HCT116 (cell line): ENCODE measurements at regions not wholly inside any gene's neighbourhood (a gene's known extent, or its start where the extent isn't known, plus 50 kb on each side); places are given as distances from the start of the nearest gene placed in this dataset.

Experiments used
- ATAC-seq: fragments of 200-7000 bp; cut with Tn5 transposase; 2 replicates; pipeline ENCODE4 v1.9.1; 2020; ENCODE audit warnings: mild to moderate bottlenecking, moderate library complexity
- BruUV-seq: library from RNA; stranded (reverse); fragments of 400-500 nt; replicated peaks from 2 replicates; lab custom pipeline; 2021; lab: Mats Ljungman, UMichigan
- CTCF ChIA-PET: fragments of 300-600 bp; sonication (Branson Sonifier 250); formaldehyde crosslinking; loops from one replicate; lab custom pipeline; 2021; ENCODE audit warnings: antibody characterized with exemption; lab: Charles Lee
- POLR2A ChIA-PET: fragments of 300-600, 350-600 bp; sonication (Branson Sonifier 250); formaldehyde crosslinking; loops from one replicate; lab custom pipeline; 2021; ENCODE audit warnings: antibody characterized with exemption; lab: Charles Lee
- RAD21 ChIA-PET, 2 experiments: fragments of 300-600 bp; sonication (Branson Sonifier 250); formaldehyde crosslinking; loops; one replicate each; lab custom pipeline; 2023; ENCODE audit warnings: low total read pairs in 2 of 2; ENCODE audit not compliant: uncharacterized antibody in 2 of 2, unreplicated experiment in 2 of 2, low non-redundant PET in 1 of 2; lab: Charles Lee
- DNase-seq: peaks from one replicate; pipeline ENCODE4 v3.0.0-alpha.2; 2010; ENCODE audit warnings: low read depth, low spot score
- H2AFZ ChIP-seq: fragments of 200-600 bp; shearing (Covaris generic), sonication (generic); 2 replicates; pipeline ENCODE4 v1.6.1; 2017; ENCODE audit warnings: low read depth, mixed run types, mixed read lengths, antibody characterized with exemption, low read length; ENCODE audit not compliant: poor library complexity, severe bottlenecking
- H3K27ac ChIP-seq: 2 replicates; pipeline ENCODE4 v1.5.1; 2012; ENCODE audit warnings: low read depth, low read length
- H3K27me3 ChIP-seq: fragments of 200-600 bp; sonication (generic); 2 replicates; pipeline ENCODE4 v1.6.1; 2016; ENCODE audit warnings: mixed run types, low read length, mixed read lengths; ENCODE audit not compliant: insufficient read depth
- H3K36me3 ChIP-seq, 2 experiments: fragments of 200-500 bp in 1 of 2; fragments of 200-600 bp in 1 of 2; sonication (Bioruptor generic) in 1 of 2; sonication (generic) in 1 of 2; 2 replicates each; pipeline versions ENCODE4 v1.5.1 to v1.6.1; 2014 to 2016; ENCODE audit warnings: low read length in 2 of 2, inconsistent platforms in 1 of 2, mixed read lengths in 1 of 2, mixed run types in 1 of 2; ENCODE audit not compliant: insufficient read depth in 2 of 2, control insufficient read depth in 1 of 2
- H3K4me1 ChIP-seq, 2 experiments: fragments of 200-600 bp in 1 of 2; sonication (generic) in 1 of 2; 2 replicates each; pipeline versions ENCODE4 v1.5.1 to v1.6.1; 2012 to 2017; ENCODE audit warnings: low read length in 2 of 2, inconsistent platforms in 1 of 2, mild to moderate bottlenecking in 1 of 2, mixed read lengths in 1 of 2, mixed run types in 1 of 2, moderate library complexity in 1 of 2; ENCODE audit not compliant: insufficient read depth in 2 of 2, control insufficient read depth in 1 of 2
- H3K4me2 ChIP-seq: fragments of 200-600 bp; sonication (generic); 2 replicates; pipeline ENCODE4 v1.6.1; 2017; ENCODE audit warnings: mixed run types, low read length, mixed read lengths
- H3K4me3 ChIP-seq, 2 experiments: fragments of 200-600 bp in 1 of 2; sonication (generic) in 1 of 2; replicated peaks in 1 of 2; 2 replicates each; pipeline ENCODE4 v1.5.1; 2011 to 2016; ENCODE audit warnings: low read length in 2 of 2, control low read depth in 1 of 2, low read depth in 1 of 2, mild to moderate bottlenecking in 1 of 2, mixed read lengths in 1 of 2, mixed run types in 1 of 2
- H3K79me2 ChIP-seq: fragments of 200-600 bp; sonication (generic); 2 replicates; pipeline ENCODE4 v1.6.1; 2017; ENCODE audit warnings: mild to moderate bottlenecking, mixed run types, low read length, moderate library complexity, mixed read lengths; ENCODE audit not compliant: insufficient read depth
- H3K9ac ChIP-seq: fragments of 200-600 bp; sonication (generic); 2 replicates; pipeline ENCODE4 v1.6.1; 2016; ENCODE audit warnings: low read length, mixed read lengths
- H3K9me2 ChIP-seq: fragments of 200-600 bp; sonication (generic), shearing (Covaris generic); 2 replicates; pipeline ENCODE4 v1.6.1; 2017; ENCODE audit warnings: mixed run types, mild to moderate bottlenecking, moderate library complexity; ENCODE audit not compliant: insufficient read depth
- H3K9me3 ChIP-seq, 2 experiments: fragments of 200-500 bp in 1 of 2; fragments of 200-600 bp in 1 of 2; sonication (Bioruptor generic) in 1 of 2; sonication (generic) in 1 of 2; 2 replicates each; pipeline ENCODE4 v1.6.1; 2014 to 2017; ENCODE audit warnings: low read length in 2 of 2, mixed read lengths in 2 of 2, inconsistent platforms in 1 of 2, low read depth in 1 of 2, mild to moderate bottlenecking in 1 of 2, mixed run types in 1 of 2, moderate library complexity in 1 of 2; ENCODE audit not compliant: control insufficient read depth in 1 of 2, insufficient read depth in 1 of 2
- H4K20me1 ChIP-seq: fragments of 200-600 bp; sonication (generic), shearing (Covaris generic); 2 replicates; pipeline ENCODE4 v1.6.1; 2017; ENCODE audit warnings: mixed run types, mild to moderate bottlenecking, moderate library complexity; ENCODE audit not compliant: insufficient read depth
- ATF3 ChIP-seq: IDR thresholded peaks from 2 replicates; pipeline ENCODE4 v1.6.1; 2012
- CBX3 ChIP-seq: IDR thresholded peaks from 2 replicates; pipeline ENCODE4 v1.6.1; 2012; ENCODE audit warnings: low read depth
- CEBPB ChIP-seq: IDR thresholded peaks from 2 replicates; pipeline ENCODE4 v1.6.1; 2012; ENCODE audit warnings: low read depth
- EGR1 ChIP-seq: IDR thresholded peaks from 2 replicates; pipeline ENCODE4 v1.6.1; 2012; ENCODE audit warnings: low read depth
- EZH2 ChIP-seq: fragments of 200-600 bp; sonication (generic); IDR thresholded peaks from 2 replicates; pipeline ENCODE4 v1.6.1; 2017; ENCODE audit warnings: antibody characterized with exemption, mixed run types
- EZH2phosphoT487 ChIP-seq: fragments of 200-600 bp; IDR thresholded peaks from 2 replicates; pipeline ENCODE4 v1.6.1; 2018; ENCODE audit warnings: antibody characterized with exemption, borderline replicate concordance
- SIN3A ChIP-seq: IDR thresholded peaks from 2 replicates; pipeline ENCODE4 v1.6.1; 2012; ENCODE audit warnings: low read depth
- SP1 ChIP-seq: IDR thresholded peaks from 2 replicates; pipeline ENCODE4 v1.6.1; 2012; ENCODE audit warnings: low read depth
- SRF ChIP-seq: IDR thresholded peaks from 2 replicates; pipeline ENCODE4 v1.6.1; 2012; ENCODE audit warnings: low read depth
- YY1 ChIP-seq: IDR thresholded peaks from 2 replicates; pipeline ENCODE4 v1.6.1; 2011; ENCODE audit warnings: low read length, low read depth, moderate library complexity, mild to moderate bottlenecking; ENCODE audit not compliant: insufficient replicate concordance; ENCODE audit errors: extremely low read depth
- ZFX ChIP-seq: fragments of 450-650 bp; IDR thresholded peaks from 2 replicates; pipeline ENCODE4 v1.6.1; 2017
- ZNF274 ChIP-seq: fragments of 200-500 bp; sonication (Bioruptor generic); IDR thresholded peaks from 2 replicates; pipeline ENCODE4 v1.6.1; 2014; ENCODE audit warnings: mild to moderate bottlenecking, low read depth, low read length, inconsistent platforms
- intact Hi-C: fragments of 100-400 bp; cut with micrococcal nuclease; formaldehyde crosslinking; loops from 2 replicates; pipeline ENCODE4 v1.10.0; 2022
- TF ChIP-seq, protein P1 (sequence below): IDR thresholded peaks from 2 replicates; pipeline ENCODE4 v1.6.1; 2012; ENCODE audit warnings: low read depth
- TF ChIP-seq, protein P2 (sequence below): IDR thresholded peaks from 2 replicates; pipeline ENCODE4 v1.6.1; 2011; ENCODE audit warnings: mild to moderate bottlenecking, low read length, moderate library complexity; ENCODE audit not compliant: insufficient replicate concordance; ENCODE audit errors: extremely low read depth

DNA sequence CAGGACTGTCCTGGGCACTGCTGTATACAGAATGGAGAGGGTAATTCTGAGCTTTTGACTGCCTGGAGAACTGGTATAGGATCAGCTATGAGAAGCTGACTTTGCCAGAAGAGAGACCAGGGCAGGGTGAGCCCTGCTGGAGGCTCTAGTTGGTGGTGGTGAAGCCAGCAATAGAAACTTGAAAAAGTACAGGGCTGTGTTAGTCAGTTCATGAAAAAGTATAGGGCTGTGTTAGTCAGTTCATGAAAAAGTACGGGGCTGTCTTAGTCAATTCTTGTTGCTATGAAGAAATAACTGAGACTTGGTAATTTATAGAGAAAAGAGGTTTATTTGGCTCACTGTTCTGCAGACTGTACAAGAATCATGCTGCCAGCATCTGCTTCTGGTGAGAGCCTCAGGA is 63.5 kb upstream of the C2CD4B start:
- RAD21 ChIA-PET: no interaction called here
- no peak for DNase-seq

DNA sequence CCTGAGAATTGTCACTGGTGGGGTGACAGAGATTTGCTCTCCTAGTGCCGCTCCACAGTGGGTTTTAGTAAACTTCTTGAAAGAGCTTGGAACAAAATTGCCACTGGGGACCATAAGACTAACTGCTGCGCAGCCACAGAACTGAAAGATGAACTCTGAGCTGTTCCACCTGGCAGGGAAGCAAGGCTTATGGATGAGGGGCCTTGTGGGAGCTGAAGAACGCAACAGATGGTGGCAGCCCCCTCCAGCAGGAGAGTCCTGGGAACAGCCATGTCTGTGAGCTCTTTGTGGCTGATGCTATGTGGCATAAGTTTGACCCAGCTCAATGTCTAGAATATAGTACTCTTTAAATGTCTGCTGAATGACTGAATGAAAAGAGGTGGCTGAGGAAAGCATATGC is 66.8 kb upstream of the C2CD4B start:
- ATAC-seq (no peak), DNase-seq (no peak)
- Histone ChIP-seq H3K9me2 (no peaks in the 10 kb centered on the region), H3K27ac (no peak overlapping the region), H3K9me3 (no peaks in the 10 kb centered on the region), H3K4me2 (no peak overlapping the region), H3K79me2 (no peaks in the 10 kb centered on the region), H3K36me3 (no peaks in the 10 kb centered on the region; a peak in 1 of 4 replicates), H3K4me1 (no peaks in the 10 kb centered on the region), H2AFZ (no peak overlapping the region), H3K27me3 (no peaks in the 10 kb centered on the region), H3K4me3 (no peak overlapping the region), H3K9ac (no peak overlapping the region), H4K20me1 (no peaks in the 10 kb centered on the region)
- ChIA-PET POLR2A (no interaction called here), CTCF (no interaction called here), RAD21 (no interaction called here)
- BruUV-seq: no TSS peak
- intact Hi-C loops: no loop called here
- TF ChIP-seq ZFX (no peak), SRF (no peak), CEBPB (no peak), ZNF274 (no peak), EGR1 (no peak), SIN3A (no peak), SP1 (no peak), EZH2phosphoT487 (no peak), CBX3 (no peak), YY1 (no peak)
- TF ChIP-seq, protein P1, sequence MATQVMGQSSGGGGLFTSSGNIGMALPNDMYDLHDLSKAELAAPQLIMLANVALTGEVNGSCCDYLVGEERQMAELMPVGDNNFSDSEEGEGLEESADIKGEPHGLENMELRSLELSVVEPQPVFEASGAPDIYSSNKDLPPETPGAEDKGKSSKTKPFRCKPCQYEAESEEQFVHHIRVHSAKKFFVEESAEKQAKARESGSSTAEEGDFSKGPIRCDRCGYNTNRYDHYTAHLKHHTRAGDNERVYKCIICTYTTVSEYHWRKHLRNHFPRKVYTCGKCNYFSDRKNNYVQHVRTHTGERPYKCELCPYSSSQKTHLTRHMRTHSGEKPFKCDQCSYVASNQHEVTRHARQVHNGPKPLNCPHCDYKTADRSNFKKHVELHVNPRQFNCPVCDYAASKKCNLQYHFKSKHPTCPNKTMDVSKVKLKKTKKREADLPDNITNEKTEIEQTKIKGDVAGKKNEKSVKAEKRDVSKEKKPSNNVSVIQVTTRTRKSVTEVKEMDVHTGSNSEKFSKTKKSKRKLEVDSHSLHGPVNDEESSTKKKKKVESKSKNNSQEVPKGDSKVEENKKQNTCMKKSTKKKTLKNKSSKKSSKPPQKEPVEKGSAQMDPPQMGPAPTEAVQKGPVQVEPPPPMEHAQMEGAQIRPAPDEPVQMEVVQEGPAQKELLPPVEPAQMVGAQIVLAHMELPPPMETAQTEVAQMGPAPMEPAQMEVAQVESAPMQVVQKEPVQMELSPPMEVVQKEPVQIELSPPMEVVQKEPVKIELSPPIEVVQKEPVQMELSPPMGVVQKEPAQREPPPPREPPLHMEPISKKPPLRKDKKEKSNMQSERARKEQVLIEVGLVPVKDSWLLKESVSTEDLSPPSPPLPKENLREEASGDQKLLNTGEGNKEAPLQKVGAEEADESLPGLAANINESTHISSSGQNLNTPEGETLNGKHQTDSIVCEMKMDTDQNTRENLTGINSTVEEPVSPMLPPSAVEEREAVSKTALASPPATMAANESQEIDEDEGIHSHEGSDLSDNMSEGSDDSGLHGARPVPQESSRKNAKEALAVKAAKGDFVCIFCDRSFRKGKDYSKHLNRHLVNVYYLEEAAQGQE: no peak

More for the DNA sequence above, 63.5 kb upstream of the C2CD4B start:
- BruUV-seq: no TSS peak
- Histone ChIP-seq H3K27ac (no peak overlapping the region), H3K9ac (no peak overlapping the region), H3K4me3 (no peak overlapping the region), H3K79me2 (no peaks in the 10 kb centered on the region)
- TF ChIP-seq EGR1 (no peak), ZFX (no peak), EZH2 (no peak), ATF3 (no peak)
- TF ChIP-seq, protein P2, sequence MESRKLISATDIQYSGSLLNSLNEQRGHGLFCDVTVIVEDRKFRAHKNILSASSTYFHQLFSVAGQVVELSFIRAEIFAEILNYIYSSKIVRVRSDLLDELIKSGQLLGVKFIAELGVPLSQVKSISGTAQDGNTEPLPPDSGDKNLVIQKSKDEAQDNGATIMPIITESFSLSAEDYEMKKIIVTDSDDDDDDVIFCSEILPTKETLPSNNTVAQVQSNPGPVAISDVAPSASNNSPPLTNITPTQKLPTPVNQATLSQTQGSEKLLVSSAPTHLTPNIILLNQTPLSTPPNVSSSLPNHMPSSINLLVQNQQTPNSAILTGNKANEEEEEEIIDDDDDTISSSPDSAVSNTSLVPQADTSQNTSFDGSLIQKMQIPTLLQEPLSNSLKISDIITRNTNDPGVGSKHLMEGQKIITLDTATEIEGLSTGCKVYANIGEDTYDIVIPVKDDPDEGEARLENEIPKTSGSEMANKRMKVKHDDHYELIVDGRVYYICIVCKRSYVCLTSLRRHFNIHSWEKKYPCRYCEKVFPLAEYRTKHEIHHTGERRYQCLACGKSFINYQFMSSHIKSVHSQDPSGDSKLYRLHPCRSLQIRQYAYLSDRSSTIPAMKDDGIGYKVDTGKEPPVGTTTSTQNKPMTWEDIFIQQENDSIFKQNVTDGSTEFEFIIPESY: no peak
- TF ChIP-seq, all 23 proteins: peak for 0
- intact Hi-C loops: no loop called here
- H3K27me3 ChIP-seq: no peaks in the 10 kb centered on the region
- H3K9me3 ChIP-seq: no peaks in the 10 kb centered on the region
- no peak for ATAC-seq
- no peak overlapping the region for H3K4me2 ChIP-seq
- CTCF ChIA-PET: no interaction called here
- no peak overlapping the region for H2AFZ ChIP-seq
- POLR2A ChIA-PET: no interaction called here
- H3K36me3 ChIP-seq: no peaks in the 10 kb centered on the region; a peak in 1 of 4 replicates
- no peaks in the 10 kb centered on the region for H3K4me1 ChIP-seq
- H4K20me1 ChIP-seq: no peaks in the 10 kb centered on the region
- no peaks in the 10 kb centered on the region for H3K9me2 ChIP-seq
